ENCODE measurements at regions not wholly inside any gene's neighbourhood (a gene's known extent, or its start where the extent isn't known, plus 50 kb on each side); places are given as distances from the start of the nearest gene placed in this dataset.

GRCh38 chr21:32192291-32193097, 86.4 kb downstream of the MIS18A start:
- no peak overlapping the region for H2AFZ ChIP-seq (ENCODE audit: low read depth, low read length)
- ATAC-seq = no peak
- H4K20me1 ChIP-seq (replicated peaks; ENCODE audit: control insufficient read depth, insufficient read depth, low read length) = no peaks in the 10 kb centered on the region
- H3K4me1 ChIP-seq (replicated peaks in 1 of 2; ENCODE audit: control insufficient read depth in 2 of 2, insufficient read depth in 2 of 2, low read length in 2 of 2) = no peaks in the 10 kb centered on the region
- intact Hi-C loops (cut with micrococcal nuclease) = no loop called here
- TF ChIP-seq ARID1B (IDR thresholded peaks at IDR 0.05) (no peak), NCOA6 (IDR thresholded peaks at IDR 0.05) (no peak), SIRT6 (IDR thresholded peaks at IDR 0.05; ENCODE audit: low read depth, low read length) (no peak), KAT8 (IDR thresholded peaks at IDR 0.05; ENCODE audit: low read depth) (no peak), ZNF77 (CRISPR knock-in tag; IDR thresholded peaks at IDR 0.05) (no peak), ZNF253 (CRISPR knock-in tag; conservative IDR thresholded peaks at IDR 0.05) (no peak), CHCHD3 (CRISPR knock-in tag; IDR thresholded peaks at IDR 0.05) (no peak), NUFIP1 (IDR thresholded peaks at IDR 0.05; ENCODE audit: partially characterized antibody) (no peak), CCNT2 (IDR thresholded peaks at IDR 0.05; ENCODE audit: borderline replicate concordance, extremely low read depth, insufficient read length, low read depth, low read length) (no peak), RNF219 (CRISPR knock-in tag; IDR thresholded peaks at IDR 0.05) (no peak), RAD51 (IDR thresholded peaks at IDR 0.05; ENCODE audit: borderline replicate concordance, low read depth) (no peak), NCOR1 (IDR thresholded peaks at IDR 0.05) (no peak), MBD2 (IDR thresholded peaks at IDR 0.05; ENCODE audit: borderline replicate concordance, low read depth) (no peak)
- TF ChIP-seq, protein P1, sequence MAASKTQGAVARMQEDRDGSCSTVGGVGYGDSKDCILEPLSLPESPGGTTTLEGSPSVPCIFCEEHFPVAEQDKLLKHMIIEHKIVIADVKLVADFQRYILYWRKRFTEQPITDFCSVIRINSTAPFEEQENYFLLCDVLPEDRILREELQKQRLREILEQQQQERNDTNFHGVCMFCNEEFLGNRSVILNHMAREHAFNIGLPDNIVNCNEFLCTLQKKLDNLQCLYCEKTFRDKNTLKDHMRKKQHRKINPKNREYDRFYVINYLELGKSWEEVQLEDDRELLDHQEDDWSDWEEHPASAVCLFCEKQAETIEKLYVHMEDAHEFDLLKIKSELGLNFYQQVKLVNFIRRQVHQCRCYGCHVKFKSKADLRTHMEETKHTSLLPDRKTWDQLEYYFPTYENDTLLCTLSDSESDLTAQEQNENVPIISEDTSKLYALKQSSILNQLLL (CRISPR knock-in tag; IDR thresholded peaks at IDR 0.05; ENCODE audit: borderline replicate concordance) = no peak
- POLR2A ChIA-PET = interaction anchor here (0.6 kb wide), 1 partner anchor 949 kb away, joined by 3 read pairs; no protein-coding TSS in a partner anchor
- FAIRE-seq = no peak
- H3K4me2 ChIP-seq (ENCODE audit: insufficient read depth, low read length) = no peak overlapping the region
- CTCF ChIA-PET (ENCODE audit: low intra/inter-chr PET ratio) = no interaction called here
- DNase-seq (ENCODE audit: extremely low read depth in 1 of 4, low spot score in 3 of 4) = no peak
- peaks cover 8 to 42% of the 10 kb centered on the region in 2 experiments for H3K27me3 ChIP-seq (ENCODE audit: control insufficient read depth in 2 of 2, insufficient read depth in 2 of 2, low read length in 2 of 2)
- H3K4me3 ChIP-seq = no peak overlapping the region
- no peak overlapping the region for H3K27ac ChIP-seq (ENCODE audit: extremely low read depth, low read depth, low read length)
- in situ Hi-C loops (cut with MboI) = no loop called here
- H3K9ac ChIP-seq (ENCODE audit: insufficient read depth in 1 of 2, low read depth in 2 of 2, low read length in 2 of 2) = no peak overlapping the region; a peak in 1 of 4 replicates
- no peaks in the 10 kb centered on the region for H3K9me1 ChIP-seq (ENCODE audit: control insufficient read depth, insufficient read depth, low read length)
- 0% methylated on average over 13 of the region's 13 CpGs for WGBS (ENCODE audit: insufficient coverage, low coverage, missing lambda C conversion rate)
- no peaks in the 10 kb centered on the region for H3K36me3 ChIP-seq (ENCODE audit: control insufficient read depth, insufficient read depth, low read length)
- no peaks in the 10 kb centered on the region for H3K79me2 ChIP-seq (ENCODE audit: control insufficient read depth, insufficient read depth, low read length)
- H3K9me3 ChIP-seq (replicated peaks; ENCODE audit: control insufficient read depth, insufficient read depth, low read depth, low read length) = no peaks in the 10 kb centered on the region
- no TSS peak for BruUV-seq (replicated peaks)
